Progenitor cell of endocrine pancreas (in vitro differentiated cells): ENCODE measurements at regions not wholly inside any gene's neighbourhood (a gene's known extent, or its start where the extent isn't known, plus 50 kb on each side); places are given as distances from the start of the nearest gene placed in this dataset.

Source experiments
- DNase-seq: peaks from one replicate; pipeline ENCODE4 v3.0.0; 2021; ENCODE audit warnings: low spot score; ENCODE audit not compliant: unreplicated experiment
- H3K27ac Mint-ChIP-seq: 2 replicates; pipeline ENCODE4 v1.8.0; 2021; ENCODE audit warnings: mild to moderate bottlenecking, moderate library complexity, mixed read lengths
- H3K27me3 Mint-ChIP-seq: 2 replicates; pipeline ENCODE4 v1.8.0; 2021; ENCODE audit warnings: mixed read lengths
- H3K36me3 Mint-ChIP-seq: 2 replicates; pipeline ENCODE4 v1.8.0; 2022; ENCODE audit warnings: mixed read lengths; ENCODE audit not compliant: insufficient read depth
- H3K4me1 Mint-ChIP-seq: 2 replicates; pipeline ENCODE4 v1.8.0; 2021; ENCODE audit warnings: low read depth, mixed read lengths
- H3K4me3 Mint-ChIP-seq: 2 replicates; pipeline ENCODE4 v1.8.0; 2021; ENCODE audit warnings: low read depth, mild to moderate bottlenecking, moderate library complexity, mixed read lengths
- H3K9me3 Mint-ChIP-seq: 2 replicates; pipeline ENCODE4 v1.8.0; 2021; ENCODE audit warnings: low read depth, mixed read lengths
- CTCF ChIP-seq: fragments of 200-600 bp; sonication (generic); IDR thresholded peaks from one replicate; pipeline ENCODE4 v1.5.0; 2021; ENCODE audit warnings: antibody characterized with exemption, mild to moderate bottlenecking; ENCODE audit not compliant: unreplicated experiment

- H3K36me3 Mint-ChIP-seq, result no peaks in the 10 kb centered on the region
- peaks cover 3% of the 10 kb centered on the region for H3K9me3 Mint-ChIP-seq
- no peak for TF ChIP-seq CTCF
- DNase-seq, result no peak
- H3K27ac Mint-ChIP-seq, result no peak overlapping the region
- no peak overlapping the region for H3K4me3 Mint-ChIP-seq
- H3K27me3 Mint-ChIP-seq, result peaks cover 5% of the 10 kb centered on the region
- no peaks in the 10 kb centered on the region for H3K4me1 Mint-ChIP-seq
Observed at GRCh38 chr16:79814124-79814523, 213.6 kb upstream of the MAF start.

- peaks cover 5% of the 10 kb centered on the region for H3K9me3 Mint-ChIP-seq
- no peaks in the 10 kb centered on the region for H3K4me1 Mint-ChIP-seq
- H3K36me3 Mint-ChIP-seq, result no peaks in the 10 kb centered on the region
- no peak for DNase-seq
- no peak for TF ChIP-seq CTCF
- H3K27me3 Mint-ChIP-seq, result peaks cover 5% of the 10 kb centered on the region
- no peak overlapping the region for H3K27ac Mint-ChIP-seq
- no peak overlapping the region for H3K4me3 Mint-ChIP-seq
Observed at GRCh38 chr16:79811541-79811940, 211.0 kb upstream of the MAF start.

- DNase-seq, result no peak
- H3K4me3 Mint-ChIP-seq, result no peak overlapping the region
- H3K4me1 Mint-ChIP-seq, result peaks cover 2% of the 10 kb centered on the region
- no peaks in the 10 kb centered on the region for H3K36me3 Mint-ChIP-seq
- H3K27me3 Mint-ChIP-seq, result peaks cover 5% of the 10 kb centered on the region
- peaks cover 5% of the 10 kb centered on the region for H3K9me3 Mint-ChIP-seq
- no peak overlapping the region for H3K27ac Mint-ChIP-seq
- TF ChIP-seq CTCF, result no peak
Observed at GRCh38 chr16:79810449-79811189, 210.1 kb upstream of the MAF start.

- Mint-ChIP-seq H3K27me3 (no peaks in the 10 kb centered on the region), H3K36me3 (no peaks in the 10 kb centered on the region), H3K4me1 (peaks cover 2% of the 10 kb centered on the region), H3K9me3 (peaks cover 5% of the 10 kb centered on the region), H3K4me3 (no peak overlapping the region), H3K27ac (no peak overlapping the region)
- DNase-seq, result no peak
- no peak for TF ChIP-seq CTCF
Observed at GRCh38 chr16:79809376-79809775, 208.8 kb upstream of the MAF start.

- no peaks in the 10 kb centered on the region for H3K27me3 Mint-ChIP-seq
- H3K27ac Mint-ChIP-seq, result no peak overlapping the region
- DNase-seq, result no peak
- H3K4me1 Mint-ChIP-seq, result peaks cover 2% of the 10 kb centered on the region
- TF ChIP-seq CTCF, result no peak
- H3K9me3 Mint-ChIP-seq, result peaks cover 5% of the 10 kb centered on the region
- no peaks in the 10 kb centered on the region for H3K36me3 Mint-ChIP-seq
- no peak overlapping the region for H3K4me3 Mint-ChIP-seq
Observed at GRCh38 chr16:79808731-79809130, 208.2 kb upstream of the MAF start.
